HepG2 (cell line): ENCODE measurements at regions not wholly inside any gene's neighbourhood (a gene's known extent, or its start where the extent isn't known, plus 50 kb on each side); places are given as distances from the start of the nearest gene placed in this dataset.

Experiments
- MIER2 ChIP-seq: IDR thresholded peaks from 2 replicates; pipeline ENCODE4 v1.6.1; 2016; ENCODE audit warnings: missing biosample characterization, missing genetic modification reagents
- NR1H2 ChIP-seq: sonication (generic); formaldehyde crosslinking; IDR thresholded peaks from 2 replicates; pipeline ENCODE4 v1.8.1; 2022; ENCODE audit warnings: low read depth, missing genetic modification reagents, borderline replicate concordance
- POLR2G ChIP-seq: fragments of 200-400 bp; formaldehyde crosslinking; IDR thresholded peaks from 2 replicates; pipeline ENCODE4 v1.6.1; 2018; ENCODE audit warnings: mild to moderate bottlenecking, low read depth, low read length, moderate library complexity
- SP2 ChIP-seq: sonication (generic); formaldehyde crosslinking; IDR thresholded peaks from 2 replicates; pipeline ENCODE4 v1.5.1; 2020; ENCODE audit warnings: mild to moderate bottlenecking, missing genetic modification reagents
- ZBTB25 ChIP-seq: IDR thresholded peaks from 2 replicates; pipeline ENCODE4 v1.6.1; 2018; ENCODE audit warnings: missing genetic modification reagents
- ZNF138 ChIP-seq: sonication (generic); formaldehyde crosslinking; IDR thresholded peaks from 2 replicates; pipeline ENCODE4 v1.5.0; 2020; ENCODE audit warnings: mild to moderate bottlenecking, low read depth, missing genetic modification reagents
- ZNF335 ChIP-seq: sonication (generic); formaldehyde crosslinking; IDR thresholded peaks from 2 replicates; pipeline ENCODE4 v1.4.0; 2020; ENCODE audit warnings: missing genetic modification reagents
- ZNF773 ChIP-seq: sonication (generic); formaldehyde crosslinking; IDR thresholded peaks from 2 replicates; pipeline ENCODE4 v1.4.0; 2020; ENCODE audit warnings: missing genetic modification reagents, borderline replicate concordance
- ZNF883 ChIP-seq: sonication (generic); formaldehyde crosslinking; IDR thresholded peaks from 2 replicates; pipeline ENCODE4 v1.5.1; 2020; ENCODE audit warnings: mild to moderate bottlenecking, missing genetic modification reagents; ENCODE audit errors: not compliant biosample characterization
- ZSCAN31 ChIP-seq: sonication (generic); formaldehyde crosslinking; IDR thresholded peaks from 2 replicates; pipeline ENCODE4 v1.5.0; 2020; ENCODE audit warnings: low read depth, mild to moderate bottlenecking, missing genetic modification reagents
- TF ChIP-seq, protein P1 (sequence below): sonication (generic); formaldehyde crosslinking; IDR thresholded peaks from 2 replicates; pipeline ENCODE4 v1.9.0; 2021; ENCODE audit warnings: mild to moderate bottlenecking, missing genetic modification reagents
- TF ChIP-seq, protein P2 (sequence below): sonication (generic); formaldehyde crosslinking; IDR thresholded peaks from 2 replicates; pipeline ENCODE4 v1.5.0; 2020; ENCODE audit warnings: mild to moderate bottlenecking, missing genetic modification reagents
- TF ChIP-seq, protein P3 (sequence below): sonication (generic); formaldehyde crosslinking; IDR thresholded peaks from 2 replicates; pipeline ENCODE4 v1.4.0; 2020; ENCODE audit warnings: missing genetic modification reagents
- TF ChIP-seq, protein P4 (sequence below): sonication (generic); formaldehyde crosslinking; conservative IDR thresholded peaks from 2 replicates; pipeline ENCODE4 v1.4.0; 2020; ENCODE audit warnings: missing genetic modification reagents

- TF ChIP-seq, protein P1, sequence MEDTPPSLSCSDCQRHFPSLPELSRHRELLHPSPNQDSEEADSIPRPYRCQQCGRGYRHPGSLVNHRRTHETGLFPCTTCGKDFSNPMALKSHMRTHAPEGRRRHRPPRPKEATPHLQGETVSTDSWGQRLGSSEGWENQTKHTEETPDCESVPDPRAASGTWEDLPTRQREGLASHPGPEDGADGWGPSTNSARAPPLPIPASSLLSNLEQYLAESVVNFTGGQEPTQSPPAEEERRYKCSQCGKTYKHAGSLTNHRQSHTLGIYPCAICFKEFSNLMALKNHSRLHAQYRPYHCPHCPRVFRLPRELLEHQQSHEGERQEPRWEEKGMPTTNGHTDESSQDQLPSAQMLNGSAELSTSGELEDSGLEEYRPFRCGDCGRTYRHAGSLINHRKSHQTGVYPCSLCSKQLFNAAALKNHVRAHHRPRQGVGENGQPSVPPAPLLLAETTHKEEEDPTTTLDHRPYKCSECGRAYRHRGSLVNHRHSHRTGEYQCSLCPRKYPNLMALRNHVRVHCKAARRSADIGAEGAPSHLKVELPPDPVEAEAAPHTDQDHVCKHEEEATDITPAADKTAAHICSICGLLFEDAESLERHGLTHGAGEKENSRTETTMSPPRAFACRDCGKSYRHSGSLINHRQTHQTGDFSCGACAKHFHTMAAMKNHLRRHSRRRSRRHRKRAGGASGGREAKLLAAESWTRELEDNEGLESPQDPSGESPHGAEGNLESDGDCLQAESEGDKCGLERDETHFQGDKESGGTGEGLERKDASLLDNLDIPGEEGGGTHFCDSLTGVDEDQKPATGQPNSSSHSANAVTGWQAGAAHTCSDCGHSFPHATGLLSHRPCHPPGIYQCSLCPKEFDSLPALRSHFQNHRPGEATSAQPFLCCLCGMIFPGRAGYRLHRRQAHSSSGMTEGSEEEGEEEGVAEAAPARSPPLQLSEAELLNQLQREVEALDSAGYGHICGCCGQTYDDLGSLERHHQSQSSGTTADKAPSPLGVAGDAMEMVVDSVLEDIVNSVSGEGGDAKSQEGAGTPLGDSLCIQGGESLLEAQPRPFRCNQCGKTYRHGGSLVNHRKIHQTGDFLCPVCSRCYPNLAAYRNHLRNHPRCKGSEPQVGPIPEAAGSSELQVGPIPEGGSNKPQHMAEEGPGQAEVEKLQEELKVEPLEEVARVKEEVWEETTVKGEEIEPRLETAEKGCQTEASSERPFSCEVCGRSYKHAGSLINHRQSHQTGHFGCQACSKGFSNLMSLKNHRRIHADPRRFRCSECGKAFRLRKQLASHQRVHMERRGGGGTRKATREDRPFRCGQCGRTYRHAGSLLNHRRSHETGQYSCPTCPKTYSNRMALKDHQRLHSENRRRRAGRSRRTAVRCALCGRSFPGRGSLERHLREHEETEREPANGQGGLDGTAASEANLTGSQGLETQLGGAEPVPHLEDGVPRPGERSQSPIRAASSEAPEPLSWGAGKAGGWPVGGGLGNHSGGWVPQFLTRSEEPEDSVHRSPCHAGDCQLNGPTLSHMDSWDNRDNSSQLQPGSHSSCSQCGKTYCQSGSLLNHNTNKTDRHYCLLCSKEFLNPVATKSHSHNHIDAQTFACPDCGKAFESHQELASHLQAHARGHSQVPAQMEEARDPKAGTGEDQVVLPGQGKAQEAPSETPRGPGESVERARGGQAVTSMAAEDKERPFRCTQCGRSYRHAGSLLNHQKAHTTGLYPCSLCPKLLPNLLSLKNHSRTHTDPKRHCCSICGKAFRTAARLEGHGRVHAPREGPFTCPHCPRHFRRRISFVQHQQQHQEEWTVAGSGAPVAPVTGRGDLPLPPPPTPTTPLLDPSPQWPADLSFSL (CRISPR knock-in tag): no peak
- TF ChIP-seq ZNF138 (CRISPR knock-in tag): no peak
- TF ChIP-seq ZNF883 (CRISPR knock-in tag): no peak
- TF ChIP-seq MIER2 (CRISPR knock-in tag): no peak
- TF ChIP-seq ZNF773 (CRISPR knock-in tag): no peak
- TF ChIP-seq ZBTB25 (CRISPR knock-in tag): 0 out of 2 replicates have a peak, but pooled peaks have one; percentile 20
- TF ChIP-seq ZSCAN31 (CRISPR knock-in tag): no peak; the same call in 1 of the 2 replicates
- TF ChIP-seq, protein P2, sequence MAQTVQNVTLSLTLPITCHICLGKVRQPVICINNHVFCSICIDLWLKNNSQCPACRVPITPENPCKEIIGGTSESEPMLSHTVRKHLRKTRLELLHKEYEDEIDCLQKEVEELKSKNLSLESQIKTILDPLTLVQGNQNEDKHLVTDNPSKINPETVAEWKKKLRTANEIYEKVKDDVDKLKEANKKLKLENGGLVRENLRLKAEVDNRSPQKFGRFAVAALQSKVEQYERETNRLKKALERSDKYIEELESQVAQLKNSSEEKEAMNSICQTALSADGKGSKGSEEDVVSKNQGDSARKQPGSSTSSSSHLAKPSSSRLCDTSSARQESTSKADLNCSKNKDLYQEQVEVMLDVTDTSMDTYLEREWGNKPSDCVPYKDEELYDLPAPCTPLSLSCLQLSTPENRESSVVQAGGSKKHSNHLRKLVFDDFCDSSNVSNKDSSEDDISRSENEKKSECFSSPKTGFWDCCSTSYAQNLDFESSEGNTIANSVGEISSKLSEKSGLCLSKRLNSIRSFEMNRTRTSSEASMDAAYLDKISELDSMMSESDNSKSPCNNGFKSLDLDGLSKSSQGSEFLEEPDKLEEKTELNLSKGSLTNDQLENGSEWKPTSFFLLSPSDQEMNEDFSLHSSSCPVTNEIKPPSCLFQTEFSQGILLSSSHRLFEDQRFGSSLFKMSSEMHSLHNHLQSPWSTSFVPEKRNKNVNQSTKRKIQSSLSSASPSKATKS: no peak
- TF ChIP-seq, protein P3, sequence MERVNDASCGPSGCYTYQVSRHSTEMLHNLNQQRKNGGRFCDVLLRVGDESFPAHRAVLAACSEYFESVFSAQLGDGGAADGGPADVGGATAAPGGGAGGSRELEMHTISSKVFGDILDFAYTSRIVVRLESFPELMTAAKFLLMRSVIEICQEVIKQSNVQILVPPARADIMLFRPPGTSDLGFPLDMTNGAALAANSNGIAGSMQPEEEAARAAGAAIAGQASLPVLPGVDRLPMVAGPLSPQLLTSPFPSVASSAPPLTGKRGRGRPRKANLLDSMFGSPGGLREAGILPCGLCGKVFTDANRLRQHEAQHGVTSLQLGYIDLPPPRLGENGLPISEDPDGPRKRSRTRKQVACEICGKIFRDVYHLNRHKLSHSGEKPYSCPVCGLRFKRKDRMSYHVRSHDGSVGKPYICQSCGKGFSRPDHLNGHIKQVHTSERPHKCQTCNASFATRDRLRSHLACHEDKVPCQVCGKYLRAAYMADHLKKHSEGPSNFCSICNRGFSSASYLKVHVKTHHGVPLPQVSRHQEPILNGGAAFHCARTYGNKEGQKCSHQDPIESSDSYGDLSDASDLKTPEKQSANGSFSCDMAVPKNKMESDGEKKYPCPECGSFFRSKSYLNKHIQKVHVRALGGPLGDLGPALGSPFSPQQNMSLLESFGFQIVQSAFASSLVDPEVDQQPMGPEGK (CRISPR knock-in tag): no peak
- TF ChIP-seq, protein P4, sequence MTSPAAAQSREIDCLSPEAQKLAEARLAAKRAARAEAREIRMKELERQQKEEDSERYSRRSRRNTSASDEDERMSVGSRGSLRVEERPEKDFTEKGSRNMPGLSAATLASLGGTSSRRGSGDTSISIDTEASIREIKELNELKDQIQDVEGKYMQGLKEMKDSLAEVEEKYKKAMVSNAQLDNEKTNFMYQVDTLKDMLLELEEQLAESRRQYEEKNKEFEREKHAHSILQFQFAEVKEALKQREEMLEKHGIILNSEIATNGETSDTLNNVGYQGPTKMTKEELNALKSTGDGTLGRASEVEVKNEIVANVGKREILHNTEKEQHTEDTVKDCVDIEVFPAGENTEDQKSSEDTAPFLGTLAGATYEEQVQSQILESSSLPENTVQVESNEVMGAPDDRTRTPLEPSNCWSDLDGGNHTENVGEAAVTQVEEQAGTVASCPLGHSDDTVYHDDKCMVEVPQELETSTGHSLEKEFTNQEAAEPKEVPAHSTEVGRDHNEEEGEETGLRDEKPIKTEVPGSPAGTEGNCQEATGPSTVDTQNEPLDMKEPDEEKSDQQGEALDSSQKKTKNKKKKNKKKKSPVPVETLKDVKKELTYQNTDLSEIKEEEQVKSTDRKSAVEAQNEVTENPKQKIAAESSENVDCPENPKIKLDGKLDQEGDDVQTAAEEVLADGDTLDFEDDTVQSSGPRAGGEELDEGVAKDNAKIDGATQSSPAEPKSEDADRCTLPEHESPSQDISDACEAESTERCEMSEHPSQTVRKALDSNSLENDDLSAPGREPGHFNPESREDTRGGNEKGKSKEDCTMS: no peak
- TF ChIP-seq ZNF335 (CRISPR knock-in tag): 0 out of 2 replicates have a peak, but pooled peaks have one; percentile 62
- TF ChIP-seq POLR2G: no peak
- TF ChIP-seq SP2: no peak
- no peak for TF ChIP-seq NR1H2 (CRISPR knock-in tag)
These were observed 178.1 kb upstream of the PKDCC start (continued) for GRCh38 chr2:41869542-41870264.
